Adrenal gland (tissue), 9 donors: ENCODE measurements at regions not wholly inside any gene's neighbourhood (a gene's known extent, or its start where the extent isn't known, plus 50 kb on each side); places are given as distances from the start of the nearest gene placed in this dataset.

Source experiments
- DNase-seq, 7 donors: peaks; one replicate each; pipeline ENCODE4 v3.0.0-alpha.2; 2019 to 2020
- H3K27ac ChIP-seq, 5 donors: fragments of 200-600 bp; sonication (generic) in 4 of 5; 1 replicate in 3 of 5; 2 replicates in 2 of 5; pipeline versions ENCODE4 v1.5.1 to v1.8.0; 2016 to 2020; ENCODE audit warnings: mild to moderate bottlenecking in 1 of 5
- H3K27me3 ChIP-seq: fragments of 200-600 bp; 2 replicates; pipeline ENCODE4 v1.8.0; 2021
- H3K36me3 ChIP-seq, 2 donors: fragments of 200-600 bp; replicated peaks in 1 of 2; 1 replicate in 1 of 2; 2 replicates in 1 of 2; pipeline versions ENCODE4 v1.5.1 to v1.8.0; 2018 to 2022
- H3K4me1 ChIP-seq, 2 donors: fragments of 200-600 bp; replicated peaks in 1 of 2; 1 replicate in 1 of 2; 2 replicates in 1 of 2; pipeline versions ENCODE4 v1.5.1 to v1.8.0; 2018 to 2021
- H3K4me3 ChIP-seq, 4 donors: fragments of 200-600 bp; sonication (generic) in 3 of 4; one replicate each; pipeline ENCODE4 v1.5.1; 2016 to 2018
- H3K9me3 ChIP-seq, 3 donors: fragments of 200-600 bp; sonication (generic) in 1 of 3; replicated peaks in 1 of 3; 1 replicate in 2 of 3; 2 replicates in 1 of 3; pipeline versions ENCODE4 v1.5.1 to v1.8.0; 2016 to 2021
- CTCF ChIP-seq, 6 experiments: fragments of 450-650 bp in 4 of 6; fragments of 200-600 bp in 2 of 6; sonication (generic) in 1 of 6; IDR thresholded peaks; 1 replicate in 5 of 6; 2 replicates in 1 of 6; pipeline versions ENCODE4 v1.5.1 to v1.8.0; 2016 to 2021; ENCODE audit warnings: antibody characterized with exemption in 6 of 6, mild to moderate bottlenecking in 2 of 6, moderate library complexity in 1 of 6
- POLR2A ChIP-seq, 2 donors: fragments of 450-650 bp; IDR thresholded peaks; one replicate each; pipeline ENCODE4 v1.6.1; 2017; ENCODE audit warnings: antibody characterized with exemption in 2 of 2, mild to moderate bottlenecking in 2 of 2, moderate library complexity in 1 of 2
- WGBS, 4 donors: extraction: QIAGEN DNeasy Blood & Tissue Kit in 2 of 4; methylation state at CpG; one replicate each; pipeline versions ENCODE4 v1.1.5 to v1.1.7; 2013 to 2017; 5-methylcytosine and 5-hydroxymethylcytosine counted together
- intact Hi-C, 2 donors: fragments of 100-400 bp; cut with DNase I; formaldehyde crosslinking; loops; one replicate each; pipeline versions ENCODE4 v1.14.1 to v1.15.0; 2022 to 2023
- donor health status: healthy with polysubstance abuse.
- donor health status: Bipolar disorder and iron deficiency.
- donor health status: DM: yes; HTN: yes; CAD: no.
- donor health status: DM: no; HTN: no; CAD: no.
- donor health status: DM: no; HTN: no; CAD: no.

DNA sequence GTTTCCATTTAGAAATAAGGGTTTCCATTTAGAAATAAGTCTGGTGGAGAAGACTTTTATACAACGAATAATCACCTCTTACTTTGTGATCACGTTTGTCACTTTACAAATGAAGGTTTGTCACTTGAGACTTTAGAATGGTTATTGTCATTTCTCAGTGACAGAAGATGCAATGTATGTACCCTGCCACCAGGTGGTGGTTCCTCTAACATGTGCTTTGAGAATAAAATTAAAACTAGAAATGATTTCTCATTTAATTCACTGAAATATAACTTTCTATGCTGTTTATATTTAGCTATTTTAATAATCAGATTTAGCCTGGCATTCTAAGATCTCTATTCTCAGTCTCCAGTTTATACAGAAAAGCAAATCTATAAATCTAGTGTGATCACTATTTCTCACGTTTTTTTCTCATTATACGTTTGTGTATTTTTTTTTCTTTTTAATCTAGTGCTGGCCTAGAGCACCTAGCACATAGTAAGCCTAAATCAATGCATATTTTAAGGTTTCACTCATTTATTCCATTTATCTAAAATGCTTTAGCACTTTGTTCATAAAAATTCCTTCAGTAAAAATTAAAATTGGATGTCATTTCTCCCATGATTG is 57.4 kb upstream of the TFAP2D start:
- intact Hi-C loops = loop anchor here in 1 of 2 donors (5.0 kb wide), 1 partner anchor 136 kb away; no protein-coding TSS in a partner anchor
- H3K4me1 ChIP-seq = no peaks in the 10 kb centered on the region
- peak in 2 of 7 donors; percentile 4 to 19 for DNase-seq
- no peak for TF ChIP-seq POLR2A (IDR thresholded peaks at IDR 0.05)
- TF ChIP-seq CTCF (IDR thresholded peaks at IDR 0.05) = peak; percentile 36 to 53 (median 43)
- no peak overlapping the region for H3K27ac ChIP-seq
- no peaks in the 10 kb centered on the region for H3K9me3 ChIP-seq
- H3K4me3 ChIP-seq = no peak overlapping the region
- no peaks in the 10 kb centered on the region for H3K36me3 ChIP-seq
- H3K27me3 ChIP-seq = no peaks in the 10 kb centered on the region
- WGBS, 4 donors = 38 to 46% (median 42%) methylated on average over 4 of the region's 4 CpGs

DNA sequence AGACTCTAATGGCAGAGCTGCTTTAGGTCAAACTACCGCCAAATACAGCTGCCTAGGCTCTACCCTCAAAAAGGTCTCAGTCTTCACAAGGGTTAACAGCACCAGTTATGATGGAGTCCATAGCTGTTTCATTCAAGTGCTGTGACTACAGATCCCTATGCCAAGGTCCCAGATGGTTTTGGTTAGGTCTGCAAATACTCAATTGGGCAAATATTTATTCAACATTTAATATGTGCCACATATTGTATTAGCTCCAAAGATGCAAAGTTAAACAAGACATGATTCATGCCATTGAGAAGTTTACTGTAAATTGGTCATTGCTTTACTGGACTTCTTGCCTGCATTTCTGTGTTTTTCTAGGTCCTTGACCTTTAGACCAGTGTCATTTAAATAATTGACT is 55.8 kb upstream of the TFAP2D start:
- WGBS, 4 donors = 74 to 93% (median 79%) methylated on average over 1 of the region's 1 CpG
- no peak overlapping the region for H3K27ac ChIP-seq
- H3K4me1 ChIP-seq = no peaks in the 10 kb centered on the region
- no peak overlapping the region for H3K4me3 ChIP-seq
- TF ChIP-seq CTCF (IDR thresholded peaks at IDR 0.05) (no peak), POLR2A (IDR thresholded peaks at IDR 0.05) (no peak)
- intact Hi-C loops = loop anchor here in 1 of 2 donors (5.0 kb wide), 1 partner anchor 135 kb away; no protein-coding TSS in a partner anchor
- no peak for DNase-seq
- H3K27me3 ChIP-seq = no peaks in the 10 kb centered on the region
- H3K36me3 ChIP-seq = no peaks in the 10 kb centered on the region
- H3K9me3 ChIP-seq = no peaks in the 10 kb centered on the region

- no peak for TF ChIP-seq POLR2A (IDR thresholded peaks at IDR 0.05)
- TF ChIP-seq CTCF (IDR thresholded peaks at IDR 0.05) = no peak
- Histone ChIP-seq H3K36me3 (no peaks in the 10 kb centered on the region), H3K4me1 (no peaks in the 10 kb centered on the region), H3K27me3 (no peaks in the 10 kb centered on the region), H3K27ac (no peak overlapping the region), H3K4me3 (no peak overlapping the region), H3K9me3 (no peaks in the 10 kb centered on the region)
- no peak for DNase-seq
- WGBS, 4 donors = 64 to 68% (median 65%) methylated on average over 2 of the region's 2 CpGs
- intact Hi-C loops = loop anchor here in 1 of 2 donors (5.0 kb wide), 1 partner anchor 134 kb away; no protein-coding TSS in a partner anchor
These were observed 54.8 kb upstream of the TFAP2D start for GRCh38 chr6:50658561-50658960.

GRCh38 chr6:50661636-50662035 is 51.7 kb upstream of the TFAP2D start:
- H3K9me3 ChIP-seq = no peaks in the 10 kb centered on the region
- H3K27ac ChIP-seq = no peak overlapping the region
- H3K4me1 ChIP-seq = no peaks in the 10 kb centered on the region
- H3K36me3 ChIP-seq = no peaks in the 10 kb centered on the region
- no peaks in the 10 kb centered on the region for H3K27me3 ChIP-seq
- WGBS, 4 donors = 66 to 81% (median 78%) methylated on average over 1 of the region's 1 CpG
- intact Hi-C loops = no loop called here
- no peak for DNase-seq
- TF ChIP-seq CTCF (IDR thresholded peaks at IDR 0.05) (no peak), POLR2A (IDR thresholded peaks at IDR 0.05) (no peak)
- no peak overlapping the region for H3K4me3 ChIP-seq
